DND-41 (cell line): ENCODE measurements at regions not wholly inside any gene's neighbourhood (a gene's known extent, or its start where the extent isn't known, plus 50 kb on each side); places are given as distances from the start of the nearest gene placed in this dataset.

Source experiments
- ATAC-seq: fragments of 200-7000 bp; cut with Tn5 transposase; 3 replicates; pipeline ENCODE4 v1.9.1; 2021; ENCODE audit warnings: low read depth; ENCODE audit not compliant: insufficient read depth
- DNase-seq: peaks from one replicate; pipeline ENCODE4 v3.0.0-alpha.2; 2020
- H2AFZ ChIP-seq: 2 replicates; pipeline ENCODE4 v1.6.0; 2012; ENCODE audit warnings: low read depth, low read length
- H3K27ac ChIP-seq: 2 replicates; pipeline ENCODE4 v1.5.1; 2012; ENCODE audit warnings: low read length, inconsistent platforms
- H3K27me3 ChIP-seq: fragments of 200-600 bp; sonication (generic); 2 replicates; pipeline ENCODE4 v1.6.0; 2012; ENCODE audit warnings: low read length, mild to moderate bottlenecking, inconsistent platforms; ENCODE audit not compliant: insufficient read depth, poor library complexity
- H3K36me3 ChIP-seq: 2 replicates; pipeline ENCODE4 v1.5.1; 2012; ENCODE audit warnings: low read length, inconsistent platforms; ENCODE audit not compliant: insufficient read depth
- H3K4me1 ChIP-seq: 2 replicates; pipeline ENCODE4 v1.5.1; 2012; ENCODE audit warnings: mild to moderate bottlenecking, low read length; ENCODE audit not compliant: insufficient read depth
- H3K4me2 ChIP-seq: 2 replicates; pipeline ENCODE4 v1.6.0; 2012; ENCODE audit warnings: mild to moderate bottlenecking, moderate library complexity, low read length, inconsistent platforms; ENCODE audit not compliant: insufficient read depth
- H3K4me3 ChIP-seq, 2 experiments: fragments of 200-600 bp in 1 of 2; shearing (Covaris generic) in 1 of 2; 2 replicates each; pipeline ENCODE4 v1.5.1; 2012 to 2016; ENCODE audit warnings: inconsistent platforms in 2 of 2, low read length in 2 of 2, mild to moderate bottlenecking in 2 of 2, low read depth in 1 of 2, moderate library complexity in 1 of 2
- H3K79me2 ChIP-seq: 2 replicates; pipeline ENCODE4 v1.6.0; 2012; ENCODE audit warnings: low read length, inconsistent platforms; ENCODE audit not compliant: insufficient read depth
- H3K9ac ChIP-seq: 2 replicates; pipeline ENCODE4 v1.6.0; 2012; ENCODE audit warnings: low read depth, mild to moderate bottlenecking, inconsistent platforms, low read length, moderate library complexity
- H3K9me3 ChIP-seq: 2 replicates; pipeline ENCODE4 v1.5.1; 2012; ENCODE audit warnings: low read length, moderate library complexity, mild to moderate bottlenecking, inconsistent platforms; ENCODE audit not compliant: insufficient read depth, severe bottlenecking
- H4K20me1 ChIP-seq: 2 replicates; pipeline ENCODE4 v1.6.0; 2012; ENCODE audit warnings: low read length; ENCODE audit not compliant: insufficient read depth
- CTCF ChIP-seq: IDR thresholded peaks from 2 replicates; pipeline ENCODE4 v1.5.1; 2012; ENCODE audit warnings: borderline replicate concordance, low read length, moderate library complexity, mild to moderate bottlenecking; ENCODE audit not compliant: poor library complexity, severe bottlenecking; ENCODE audit errors: extremely low read depth
- EZH2 ChIP-seq: IDR thresholded peaks from 3 replicates; pipeline ENCODE4 v1.6.1; 2012; ENCODE audit warnings: borderline replicate concordance, low read depth, mild to moderate bottlenecking, moderate library complexity, low read length, inconsistent platforms; ENCODE audit not compliant: severe bottlenecking

- H3K36me3 ChIP-seq: no peaks in the 10 kb centered on the region
- no peak overlapping the region for H2AFZ ChIP-seq
- H3K9me3 ChIP-seq: peaks cover 10% of the 10 kb centered on the region
- H3K4me3 ChIP-seq: no peak overlapping the region
- no peaks in the 10 kb centered on the region for H3K79me2 ChIP-seq
- H4K20me1 ChIP-seq: no peaks in the 10 kb centered on the region
- peaks cover 10% of the 10 kb centered on the region; the same call in 1 of the 2 replicates for H3K4me1 ChIP-seq
- H3K27me3 ChIP-seq: no peaks in the 10 kb centered on the region
- TF ChIP-seq EZH2 (no peak), CTCF (no peak)
- DNase-seq: no peak
- ATAC-seq: no peak
- no peak overlapping the region for H3K4me2 ChIP-seq
- no peak overlapping the region for H3K27ac ChIP-seq
- no peak overlapping the region for H3K9ac ChIP-seq
Observed at GRCh38 chr6:14260839-14261238, 143.3 kb downstream of the CD83 start.

- Histone ChIP-seq H3K4me3 (no peak overlapping the region), H3K27me3 (no peaks in the 10 kb centered on the region), H3K4me1 (peaks cover 5% of the 10 kb centered on the region), H3K27ac (no peak overlapping the region), H4K20me1 (no peaks in the 10 kb centered on the region), H3K9ac (no peak overlapping the region), H3K9me3 (peaks cover 10% of the 10 kb centered on the region), H3K36me3 (no peaks in the 10 kb centered on the region), H2AFZ (no peak overlapping the region), H3K4me2 (no peak overlapping the region), H3K79me2 (no peaks in the 10 kb centered on the region)
- ATAC-seq: no peak
- no peak for DNase-seq
- TF ChIP-seq EZH2: no peak
- no peak for TF ChIP-seq CTCF
Observed at GRCh38 chr6:14263881-14264424, 146.4 kb downstream of the CD83 start.

GRCh38 chr6:14265049-14266021 lies 147.8 kb downstream of the CD83 start:
- Histone ChIP-seq H3K9ac (no peak overlapping the region), H3K27me3 (no peaks in the 10 kb centered on the region), H3K27ac (no peak overlapping the region), H3K9me3 (peaks cover 10% of the 10 kb centered on the region), H3K4me2 (no peak overlapping the region), H4K20me1 (no peaks in the 10 kb centered on the region), H3K79me2 (no peaks in the 10 kb centered on the region), H2AFZ (no peak overlapping the region), H3K4me1 (peaks cover 14% of the 10 kb centered on the region), H3K4me3 (no peak overlapping the region), H3K36me3 (no peaks in the 10 kb centered on the region)
- ATAC-seq (no peak), DNase-seq (no peak)
- TF ChIP-seq EZH2 (no peak), CTCF (peak; percentile 26)
